ENCODE measurements at regions not wholly inside any gene's neighbourhood (a gene's known extent, or its start where the extent isn't known, plus 50 kb on each side); places are given as distances from the start of the nearest gene placed in this dataset.
A peak's percentile ranks its signal among the peaks of the same experiment; 100 is the strongest.

- WGBS, 4 donors: 80 to 90% (median 86%) methylated on average over 5 of the region's 5 CpGs
- DNase-seq: no peak
- Histone ChIP-seq H3K4me1 (peaks cover 0 to 2% (median 0%) of the 10 kb centered on the region in 12 donors), H3K4me3 (no peak overlapping the region), H3K27ac (no peak overlapping the region), H3K27me3 (peaks cover 0 to 25% (median 10%) of the 10 kb centered on the region in 9 donors), H3K9me3 (peaks cover 0 to 5% (median 0%) of the 10 kb centered on the region in 12 donors), H3K36me3 (no peaks in the 10 kb centered on the region)
- no peak for ATAC-seq
- intact Hi-C loops (cut with DNase I): loop anchor here in 1 of 10 donors (10.0 kb wide), 1 partner anchor 271 kb away; no protein-coding TSS in a partner anchor
- no peak for TF ChIP-seq POLR2A (IDR thresholded peaks at IDR 0.05)
- no peak for TF ChIP-seq CTCF (IDR thresholded peaks at IDR 0.05)
Observed at GRCh38 chr2:118315606-118316005, 227.3 kb downstream of the INSIG2 start.

DNA sequence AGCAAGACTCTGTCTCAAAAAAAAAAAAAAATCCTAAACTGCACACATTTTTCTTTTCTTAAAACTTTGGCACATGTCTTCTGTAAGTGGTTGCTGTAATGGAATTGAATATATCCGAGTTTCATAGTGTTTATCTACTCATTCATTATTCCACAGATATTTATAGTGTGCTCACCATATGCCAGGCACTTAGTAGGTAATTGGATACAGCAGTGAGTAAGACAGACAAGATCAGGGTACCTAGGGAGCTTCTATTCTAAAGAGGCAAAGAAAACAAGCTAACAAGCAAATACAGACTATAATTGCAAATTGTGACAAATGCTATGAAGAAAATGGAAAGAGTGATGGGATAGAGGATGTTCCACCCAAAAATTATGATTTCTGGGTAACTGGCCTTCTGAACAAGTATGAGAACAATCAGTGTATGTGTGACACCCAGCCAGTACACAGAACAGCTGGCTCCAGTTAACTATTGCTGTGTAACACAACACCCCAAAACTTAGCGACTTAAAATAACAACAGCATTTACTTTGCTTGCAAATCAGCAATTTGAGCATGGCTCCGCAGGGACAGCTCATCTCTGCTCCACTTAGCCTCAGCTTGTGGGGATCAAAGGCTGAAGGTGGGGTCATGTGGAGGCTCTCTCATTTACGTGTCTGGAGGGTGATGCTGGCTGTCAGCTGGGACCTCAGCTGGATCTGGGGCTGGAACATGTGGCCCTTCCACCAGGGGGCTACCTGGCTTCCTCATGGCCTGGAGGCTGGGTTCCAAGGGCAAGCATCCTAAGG is 224.9 kb downstream of the INSIG2 start:
- Histone ChIP-seq H3K9me3 (peaks cover 0 to 5% (median 0%) of the 10 kb centered on the region in 12 donors), H3K27ac (no peak overlapping the region), H3K36me3 (no peaks in the 10 kb centered on the region), H3K4me1 (peaks cover 0 to 10% (median 0%) of the 10 kb centered on the region in 12 donors), H3K27me3 (peaks cover 11 to 43% (median 28%) of the 10 kb centered on the region in 9 donors), H3K4me3 (no peak overlapping the region)
- no peak for ATAC-seq
- TF ChIP-seq CTCF (IDR thresholded peaks at IDR 0.05) (no peak), POLR2A (IDR thresholded peaks at IDR 0.05) (no peak)
- intact Hi-C loops (cut with DNase I): loop anchor here in 1 of 10 donors (10.0 kb wide), 1 partner anchor 268 kb away; no protein-coding TSS in a partner anchor
- no peak for DNase-seq
- WGBS, 4 donors: 18 to 24% (median 23%) methylated on average over 4 of the region's 4 CpGs

- no peak for ATAC-seq
- intact Hi-C loops (cut with DNase I): loop anchor here in 1 of 10 donors (10.0 kb wide), 1 partner anchor 266 kb away; no protein-coding TSS in a partner anchor
- Histone ChIP-seq H3K27ac (peak overlapping the region in 1 of 12 donors; percentile 59), H3K36me3 (no peaks in the 10 kb centered on the region), H3K27me3 (peaks cover 11 to 48% (median 28%) of the 10 kb centered on the region in 9 donors), H3K9me3 (peaks cover 0 to 5% (median 0%) of the 10 kb centered on the region in 12 donors), H3K4me1 (peaks cover 0 to 10% (median 0%) of the 10 kb centered on the region in 12 donors), H3K4me3 (peak overlapping the region; percentile 23 to 67 (median 48))
- TF ChIP-seq CTCF (IDR thresholded peaks at IDR 0.05) (no peak), POLR2A (IDR thresholded peaks at IDR 0.05) (no peak)
- DNase-seq: no peak
- WGBS, 4 donors: 28 to 42% (median 34%) methylated on average over 20 of the region's 20 CpGs
Observed at GRCh38 chr2:118310681-118311429, 222.6 kb downstream of the INSIG2 start.
